AG04450 (cell line): ENCODE measurements at regions not wholly inside any gene's neighbourhood (a gene's known extent, or its start where the extent isn't known, plus 50 kb on each side); places are given as distances from the start of the nearest gene placed in this dataset.

Experiments
- CTCF ChIA-PET: fragments of 300-600, 350-600 bp; formaldehyde crosslinking; extraction: SDS; loops from one replicate; lab custom pipeline; 2022; ENCODE audit warnings: antibody characterized with exemption, inconsistent platforms; lab: Charles Lee
- POLR2A ChIA-PET: fragments of 350-600 bp; formaldehyde crosslinking; extraction: SDS; loops from one replicate; lab custom pipeline; 2021; ENCODE audit warnings: antibody characterized with exemption, inconsistent platforms; lab: Yijun Ruan, JAX
- DNase-seq: peaks from one replicate; pipeline ENCODE4 v3.0.0-alpha.2; 2011; ENCODE audit warnings: low read depth, low spot score
- H3K27ac ChIP-seq: one replicate; pipeline ENCODE4 v1.5.1; 2012; ENCODE audit warnings: low read depth, low read length, control low read depth
- H3K27me3 ChIP-seq: one replicate; pipeline ENCODE4 v1.6.0; 2012; ENCODE audit warnings: low read length; ENCODE audit not compliant: control insufficient read depth, insufficient read depth
- H3K4me3 ChIP-seq: 2 replicates; pipeline ENCODE4 v1.5.1; 2011; ENCODE audit warnings: mild to moderate bottlenecking, low read depth, low read length, control low read depth
- H3K9me3 ChIP-seq: 2 replicates; pipeline ENCODE4 v1.5.1; 2012; ENCODE audit warnings: low read length; ENCODE audit not compliant: control insufficient read depth, insufficient read depth
- CTCF ChIP-seq: IDR thresholded peaks from 2 replicates; pipeline ENCODE4 v1.5.1; 2011; ENCODE audit warnings: low read depth, low read length, control low read depth, inconsistent platforms

- Histone ChIP-seq H3K27ac (peak overlapping the region; percentile 90), H3K4me3 (no peak overlapping the region), H3K27me3 (no peaks in the 10 kb centered on the region), H3K9me3 (no peaks in the 10 kb centered on the region)
- no peak for TF ChIP-seq CTCF
- ChIA-PET POLR2A (no interaction called here), CTCF (interaction anchor here (0.6 kb wide), 1 partner anchor 771 kb away, joined by 3 read pairs; no protein-coding TSS in a partner anchor)
- DNase-seq = peak; percentile 61
Measured at GRCh38 chr12:28023156-28023887, 50.8 kb upstream of the PTHLH start.

DNA sequence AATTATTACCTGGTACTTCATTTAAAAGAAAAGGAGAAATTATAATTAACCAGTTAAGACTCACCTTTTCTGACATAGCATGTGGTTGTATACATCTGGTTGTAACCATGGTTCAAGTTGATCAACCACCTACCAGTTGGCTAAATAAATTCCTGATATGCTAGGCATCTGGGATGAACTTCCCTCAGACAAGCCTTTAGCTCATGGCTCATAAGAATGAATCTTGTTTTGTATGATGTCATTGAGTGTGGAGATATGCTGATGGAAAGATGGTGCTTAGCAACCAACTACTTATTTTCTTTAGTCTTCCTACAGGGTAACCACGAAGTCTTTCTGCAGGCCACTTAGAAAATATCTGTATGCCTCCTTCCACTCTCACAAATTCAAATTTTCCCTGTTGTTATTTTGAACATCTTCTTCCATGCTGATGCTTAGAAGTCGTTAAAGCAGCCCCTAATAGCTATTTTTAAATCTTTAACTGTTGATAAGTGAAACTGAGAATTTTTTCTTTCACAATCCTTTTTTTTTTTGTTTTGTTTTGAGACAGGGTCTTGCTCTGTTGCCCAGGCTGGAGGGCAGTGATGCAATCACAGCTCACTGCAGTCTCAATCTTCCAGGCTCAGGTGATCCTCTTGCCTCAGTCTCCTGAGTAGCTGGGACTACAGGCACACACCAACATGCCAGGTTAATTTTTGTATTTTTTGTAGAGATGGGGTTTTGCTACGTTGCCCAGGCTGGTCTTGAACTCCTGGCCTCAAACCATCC lies 51.9 kb upstream of the PTHLH start:
- H3K4me3 ChIP-seq = no peak overlapping the region
- CTCF ChIA-PET = no interaction called here
- peak; percentile 36 for DNase-seq
- no peak overlapping the region for H3K27ac ChIP-seq
- H3K9me3 ChIP-seq = no peaks in the 10 kb centered on the region
- TF ChIP-seq CTCF = no peak
- POLR2A ChIA-PET = no interaction called here
- H3K27me3 ChIP-seq = no peaks in the 10 kb centered on the region

DNA sequence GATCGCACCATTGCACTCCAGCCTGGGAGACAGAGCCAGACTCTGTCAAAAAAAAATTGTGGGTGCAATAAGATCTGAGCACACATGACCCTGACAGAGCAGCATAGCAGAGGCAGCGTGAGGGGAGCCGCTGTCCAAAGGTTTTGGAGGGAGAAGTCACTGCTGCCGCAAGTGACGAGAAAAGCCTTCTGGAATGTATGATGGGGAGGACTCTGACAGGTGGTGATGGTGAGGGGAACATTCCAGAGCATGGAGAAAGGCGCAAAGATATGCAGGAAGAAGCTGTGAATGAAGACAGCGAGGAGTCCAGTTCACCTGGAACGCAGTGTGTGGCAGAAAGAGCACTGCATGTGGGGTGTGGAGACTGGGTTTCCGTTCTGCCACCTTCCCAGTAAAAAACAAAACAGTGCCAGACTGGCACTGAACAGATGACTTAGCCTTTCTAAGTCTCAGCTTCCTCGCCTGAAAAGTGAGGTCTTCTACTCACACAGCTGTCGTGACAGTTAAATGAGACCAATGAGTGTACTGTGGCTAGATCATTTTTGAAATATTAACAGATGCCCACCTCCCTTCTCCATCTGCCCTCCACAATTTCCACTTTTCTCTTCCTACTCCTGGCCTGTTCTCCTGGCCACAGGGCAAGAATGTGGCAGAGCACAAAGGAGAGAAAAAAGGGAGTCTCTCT lies 53.4 kb upstream of the PTHLH start:
- Histone ChIP-seq H3K27ac (no peak overlapping the region), H3K4me3 (no peak overlapping the region), H3K9me3 (no peaks in the 10 kb centered on the region), H3K27me3 (no peaks in the 10 kb centered on the region)
- POLR2A ChIA-PET = no interaction called here
- TF ChIP-seq CTCF = no peak
- no peak for DNase-seq
- CTCF ChIA-PET = interaction anchor here (0.5 kb wide), 1 partner anchor 241 kb away, joined by 5 read pairs; no protein-coding TSS in a partner anchor

DNA sequence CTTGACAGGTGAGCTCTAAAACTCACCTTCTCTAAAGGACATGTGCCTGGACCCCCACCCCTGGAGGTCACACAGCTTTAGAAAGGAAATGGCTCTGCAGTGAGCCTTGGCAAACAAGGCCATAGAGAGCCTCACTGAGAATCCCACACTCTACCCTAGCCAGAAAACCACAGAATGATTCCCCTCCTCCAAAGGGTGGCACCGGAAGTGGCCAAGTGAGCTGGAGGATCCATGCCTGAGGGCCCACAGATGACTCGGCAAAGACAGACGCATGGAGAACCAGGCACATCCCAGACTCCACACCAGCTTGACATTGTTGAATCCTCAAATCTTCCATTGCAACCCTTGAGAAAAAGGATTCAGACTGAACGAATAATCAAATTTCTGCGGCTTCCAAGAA lies 54.2 kb upstream of the PTHLH start:
- H3K4me3 ChIP-seq = no peak overlapping the region
- no peaks in the 10 kb centered on the region for H3K9me3 ChIP-seq
- POLR2A ChIA-PET = no interaction called here
- no peak overlapping the region for H3K27ac ChIP-seq
- DNase-seq = no peak
- no peaks in the 10 kb centered on the region for H3K27me3 ChIP-seq
- CTCF ChIA-PET = no interaction called here
- TF ChIP-seq CTCF = no peak

DNA sequence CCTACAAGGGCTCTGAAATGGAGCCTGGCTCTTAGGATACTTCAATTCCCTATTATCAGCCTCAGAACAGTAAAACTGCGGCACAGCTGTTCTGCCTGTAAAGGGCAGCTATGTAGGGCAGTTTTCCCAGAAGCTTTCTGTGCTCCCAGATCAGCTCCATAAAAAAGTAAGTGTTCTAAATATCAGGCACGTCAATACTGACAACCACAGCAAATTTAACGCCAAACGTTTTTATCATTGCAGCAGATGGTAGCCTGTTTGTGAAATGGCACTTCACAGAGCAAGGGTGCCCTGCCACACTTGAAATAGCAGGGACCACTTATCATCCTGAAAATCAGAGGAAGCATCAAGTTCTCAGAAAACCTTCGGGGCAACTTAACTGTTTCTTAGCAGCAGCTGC lies 54.8 kb upstream of the PTHLH start:
- CTCF ChIA-PET = no interaction called here
- POLR2A ChIA-PET = no interaction called here
- H3K27me3 ChIP-seq = no peaks in the 10 kb centered on the region
- H3K9me3 ChIP-seq = no peaks in the 10 kb centered on the region
- H3K4me3 ChIP-seq = no peak overlapping the region
- H3K27ac ChIP-seq = peak overlapping the region; percentile 35
- TF ChIP-seq CTCF = no peak
- no peak for DNase-seq
